T-helper 2 cell treated with Interferon-gamma antibody and Interleukin-4, amounts not matched to agents 5 μg/mL and 100 μg/mL, for 36 hours (primary cell): ENCODE measurements at regions not wholly inside any gene's neighbourhood (a gene's known extent, or its start where the extent isn't known, plus 50 kb on each side); places are given as distances from the start of the nearest gene placed in this dataset.

Source experiments
- DNase-seq: peaks from one replicate; pipeline ENCODE4 v3.0.0; 2021; ENCODE audit warnings: low spot score
- H3K27ac Mint-ChIP-seq: one replicate; pipeline ENCODE4 v1.8.0; 2021; ENCODE audit warnings: mild to moderate bottlenecking, mixed read lengths
- H3K27me3 Mint-ChIP-seq: one replicate; pipeline ENCODE4 v1.8.0; 2021; ENCODE audit warnings: low read depth, mixed read lengths
- H3K36me3 Mint-ChIP-seq: one replicate; pipeline ENCODE4 v1.8.0; 2021; ENCODE audit warnings: low read depth, mixed read lengths
- H3K4me1 Mint-ChIP-seq: one replicate; pipeline ENCODE4 v1.8.0; 2021; ENCODE audit warnings: low read depth, mixed read lengths
- H3K4me3 Mint-ChIP-seq: one replicate; pipeline ENCODE4 v1.8.0; 2022; ENCODE audit warnings: mild to moderate bottlenecking, moderate library complexity, mixed read lengths
- H3K9me3 Mint-ChIP-seq: one replicate; pipeline ENCODE4 v1.8.0; 2021; ENCODE audit warnings: mixed read lengths

- H3K9me3 Mint-ChIP-seq = no peaks in the 10 kb centered on the region
- no peak overlapping the region for H3K27ac Mint-ChIP-seq
- H3K4me3 Mint-ChIP-seq = no peak overlapping the region
- no peak for DNase-seq
- no peaks in the 10 kb centered on the region for H3K27me3 Mint-ChIP-seq
- H3K36me3 Mint-ChIP-seq = no peaks in the 10 kb centered on the region
- H3K4me1 Mint-ChIP-seq = no peaks in the 10 kb centered on the region
Measured at GRCh38 chr3:104742044-104742443, 624.7 kb upstream of the ALCAM start.

- Mint-ChIP-seq H3K4me1 (no peaks in the 10 kb centered on the region), H3K4me3 (no peak overlapping the region), H3K9me3 (no peaks in the 10 kb centered on the region), H3K36me3 (no peaks in the 10 kb centered on the region), H3K27me3 (no peaks in the 10 kb centered on the region), H3K27ac (no peak overlapping the region)
- no peak for DNase-seq
Measured at GRCh38 chr3:104745313-104745712, 621.4 kb upstream of the ALCAM start.

GRCh38 chr3:104746056-104746455 lies 620.7 kb upstream of the ALCAM start:
- Mint-ChIP-seq H3K4me1 (no peaks in the 10 kb centered on the region), H3K27ac (no peak overlapping the region), H3K9me3 (no peaks in the 10 kb centered on the region), H3K36me3 (no peaks in the 10 kb centered on the region), H3K4me3 (no peak overlapping the region), H3K27me3 (no peaks in the 10 kb centered on the region)
- no peak for DNase-seq

GRCh38 chr3:104750581-104750980 lies 616.1 kb upstream of the ALCAM start:
- H3K27me3 Mint-ChIP-seq = no peaks in the 10 kb centered on the region
- no peak overlapping the region for H3K27ac Mint-ChIP-seq
- no peaks in the 10 kb centered on the region for H3K36me3 Mint-ChIP-seq
- no peak for DNase-seq
- no peak overlapping the region for H3K4me3 Mint-ChIP-seq
- no peaks in the 10 kb centered on the region for H3K4me1 Mint-ChIP-seq
- no peaks in the 10 kb centered on the region for H3K9me3 Mint-ChIP-seq

GRCh38 chr3:104755791-104756190 lies 610.9 kb upstream of the ALCAM start:
- H3K27me3 Mint-ChIP-seq = no peaks in the 10 kb centered on the region
- no peaks in the 10 kb centered on the region for H3K4me1 Mint-ChIP-seq
- H3K36me3 Mint-ChIP-seq = no peaks in the 10 kb centered on the region
- no peak overlapping the region for H3K27ac Mint-ChIP-seq
- H3K4me3 Mint-ChIP-seq = no peak overlapping the region
- no peaks in the 10 kb centered on the region for H3K9me3 Mint-ChIP-seq
- DNase-seq = no peak

- no peak overlapping the region for H3K27ac Mint-ChIP-seq
Measured at GRCh38 chr3:104763007-104763406, 603.7 kb upstream of the ALCAM start.

GRCh38 chr3:104764496-104764895 lies 602.2 kb upstream of the ALCAM start:
- Mint-ChIP-seq H3K27ac (no peak overlapping the region), H3K9me3 (no peaks in the 10 kb centered on the region), H3K27me3 (no peaks in the 10 kb centered on the region), H3K36me3 (no peaks in the 10 kb centered on the region), H3K4me3 (no peak overlapping the region), H3K4me1 (no peaks in the 10 kb centered on the region)
- no peak for DNase-seq

More at GRCh38 chr3:104763007-104763406, 603.7 kb upstream of the ALCAM start:
- DNase-seq = no peak
- H3K36me3 Mint-ChIP-seq = no peaks in the 10 kb centered on the region
- no peaks in the 10 kb centered on the region for H3K4me1 Mint-ChIP-seq
- H3K9me3 Mint-ChIP-seq = no peaks in the 10 kb centered on the region
- H3K27me3 Mint-ChIP-seq = no peaks in the 10 kb centered on the region
- no peak overlapping the region for H3K4me3 Mint-ChIP-seq

- H3K27ac Mint-ChIP-seq = no peak overlapping the region
- no peak for DNase-seq
- no peaks in the 10 kb centered on the region for H3K9me3 Mint-ChIP-seq
- no peaks in the 10 kb centered on the region for H3K36me3 Mint-ChIP-seq
- H3K4me1 Mint-ChIP-seq = no peaks in the 10 kb centered on the region
- no peak overlapping the region for H3K4me3 Mint-ChIP-seq
- H3K27me3 Mint-ChIP-seq = no peaks in the 10 kb centered on the region
Measured at GRCh38 chr3:104768886-104769285, 597.8 kb upstream of the ALCAM start.

- no peaks in the 10 kb centered on the region for H3K4me1 Mint-ChIP-seq
Measured at GRCh38 chr3:104779324-104779723, 587.4 kb upstream of the ALCAM start.

GRCh38 chr3:104781112-104781511 lies 585.6 kb upstream of the ALCAM start:
- Mint-ChIP-seq H3K4me1 (no peaks in the 10 kb centered on the region), H3K27ac (no peak overlapping the region), H3K36me3 (no peaks in the 10 kb centered on the region), H3K27me3 (no peaks in the 10 kb centered on the region), H3K9me3 (no peaks in the 10 kb centered on the region), H3K4me3 (no peak overlapping the region)
- DNase-seq = no peak

More at GRCh38 chr3:104779324-104779723, 587.4 kb upstream of the ALCAM start:
- DNase-seq = no peak
- H3K9me3 Mint-ChIP-seq = no peaks in the 10 kb centered on the region
- no peak overlapping the region for H3K4me3 Mint-ChIP-seq
- H3K36me3 Mint-ChIP-seq = no peaks in the 10 kb centered on the region
- no peaks in the 10 kb centered on the region for H3K27me3 Mint-ChIP-seq
- H3K27ac Mint-ChIP-seq = no peak overlapping the region

- DNase-seq = no peak
Measured at GRCh38 chr3:104785947-104786346, 580.8 kb upstream of the ALCAM start.

GRCh38 chr3:104787306-104787705 lies 579.4 kb upstream of the ALCAM start:
- H3K27ac Mint-ChIP-seq = no peak overlapping the region
- no peak overlapping the region for H3K4me3 Mint-ChIP-seq
- DNase-seq = no peak
- H3K4me1 Mint-ChIP-seq = no peaks in the 10 kb centered on the region
- H3K36me3 Mint-ChIP-seq = no peaks in the 10 kb centered on the region
- H3K9me3 Mint-ChIP-seq = no peaks in the 10 kb centered on the region
- H3K27me3 Mint-ChIP-seq = no peaks in the 10 kb centered on the region

More at GRCh38 chr3:104785947-104786346, 580.8 kb upstream of the ALCAM start:
- H3K27me3 Mint-ChIP-seq = no peaks in the 10 kb centered on the region
- H3K4me3 Mint-ChIP-seq = no peak overlapping the region
- no peaks in the 10 kb centered on the region for H3K9me3 Mint-ChIP-seq
- no peaks in the 10 kb centered on the region for H3K4me1 Mint-ChIP-seq
- H3K27ac Mint-ChIP-seq = no peak overlapping the region
- no peaks in the 10 kb centered on the region for H3K36me3 Mint-ChIP-seq

- Mint-ChIP-seq H3K36me3 (no peaks in the 10 kb centered on the region), H3K4me1 (no peaks in the 10 kb centered on the region), H3K9me3 (no peaks in the 10 kb centered on the region), H3K27me3 (no peaks in the 10 kb centered on the region), H3K27ac (no peak overlapping the region), H3K4me3 (no peak overlapping the region)
- no peak for DNase-seq
Measured at GRCh38 chr3:104788807-104789206, 577.9 kb upstream of the ALCAM start.

GRCh38 chr3:104791331-104791730 lies 575.4 kb upstream of the ALCAM start:
- H3K27ac Mint-ChIP-seq = no peak overlapping the region
- no peak for DNase-seq
- no peaks in the 10 kb centered on the region for H3K36me3 Mint-ChIP-seq
- H3K27me3 Mint-ChIP-seq = no peaks in the 10 kb centered on the region
- H3K4me3 Mint-ChIP-seq = no peak overlapping the region
- H3K9me3 Mint-ChIP-seq = no peaks in the 10 kb centered on the region
- no peaks in the 10 kb centered on the region for H3K4me1 Mint-ChIP-seq

- H3K27ac Mint-ChIP-seq = no peak overlapping the region
- no peaks in the 10 kb centered on the region for H3K4me1 Mint-ChIP-seq
- DNase-seq = no peak
- no peaks in the 10 kb centered on the region for H3K9me3 Mint-ChIP-seq
- no peaks in the 10 kb centered on the region for H3K27me3 Mint-ChIP-seq
- no peaks in the 10 kb centered on the region for H3K36me3 Mint-ChIP-seq
- H3K4me3 Mint-ChIP-seq = no peak overlapping the region
Measured at GRCh38 chr3:104796556-104796955, 570.2 kb upstream of the ALCAM start.
